OCI-LY3 (cell line): ENCODE measurements at regions not wholly inside any gene's neighbourhood (a gene's known extent, or its start where the extent isn't known, plus 50 kb on each side); places are given as distances from the start of the nearest gene placed in this dataset.

Source experiments
- H2AFZ ChIP-seq: fragments of 200-600, 300-600 bp; shearing (Covaris generic); 2 replicates; pipeline ENCODE4 v1.6.0; 2014; ENCODE audit warnings: antibody characterized with exemption, low read depth, low read length
- H3K27ac ChIP-seq: fragments of 200-600, 300-600 bp; sonication (generic); 2 replicates; pipeline ENCODE4 v1.5.1; 2014; ENCODE audit warnings: mild to moderate bottlenecking, low read length, moderate library complexity, mixed read lengths
- H3K27me3 ChIP-seq: fragments of 200-600, 300-600 bp; sonication (generic); 2 replicates; pipeline ENCODE4 v1.6.1; 2014; ENCODE audit warnings: low read depth, low read length, mixed read lengths
- H3K36me3 ChIP-seq: fragments of 200-600, 300-600 bp; sonication (generic); replicated peaks from 2 replicates; pipeline ENCODE3; 2014; ENCODE audit warnings: low read depth, low read length, mixed read lengths
- H3K4me1 ChIP-seq: fragments of 300-600, 200-600 bp; sonication (generic); 2 replicates; pipeline ENCODE4 v1.6.1; 2014; ENCODE audit warnings: low read length, mixed read lengths
- H3K4me2 ChIP-seq: fragments of 200-600, 300-600 bp; sonication (generic); 2 replicates; pipeline ENCODE4 v1.6.1; 2014; ENCODE audit warnings: low read length, mixed read lengths
- H3K4me3 ChIP-seq: fragments of 300-600, 200-600 bp; sonication (generic); 2 replicates; pipeline ENCODE4 v1.5.1; 2014; ENCODE audit warnings: antibody characterized with exemption, mild to moderate bottlenecking, low read length, moderate library complexity
- H3K79me2 ChIP-seq: fragments of 300-600, 200-600 bp; shearing (Covaris generic); 2 replicates; pipeline ENCODE4 v1.6.1; 2014; ENCODE audit warnings: mild to moderate bottlenecking, low read length, mixed read lengths
- H3K9ac ChIP-seq: fragments of 300-600, 200-600 bp; shearing (Covaris generic); 2 replicates; pipeline ENCODE4 v1.6.0; 2014; ENCODE audit warnings: mild to moderate bottlenecking, low read length, moderate library complexity
- H3K9me3 ChIP-seq: fragments of 200-600, 300-600 bp; shearing (Covaris generic); 2 replicates; pipeline ENCODE4 v1.6.1; 2014; ENCODE audit warnings: low read length, mixed read lengths; ENCODE audit not compliant: insufficient read depth
- H4K20me1 ChIP-seq: fragments of 200-600, 300-600 bp; sonication (generic); 2 replicates; pipeline ENCODE4 v1.6.1; 2016; ENCODE audit warnings: low read length, mixed read lengths; ENCODE audit not compliant: insufficient read depth
- EZH2phosphoT487 ChIP-seq: fragments of 200-600 bp; shearing (Covaris generic); IDR thresholded peaks from 2 replicates; pipeline ENCODE4 v1.6.1; 2018; ENCODE audit warnings: antibody characterized with exemption, mixed run types, low read depth
- TF ChIP-seq, protein P1 (sequence below): fragments of 200-600, 300-600 bp; sonication (generic); IDR thresholded peaks from 2 replicates; pipeline ENCODE4 v1.5.1; 2014; ENCODE audit warnings: antibody characterized with exemption, low read length, low read depth

DNA sequence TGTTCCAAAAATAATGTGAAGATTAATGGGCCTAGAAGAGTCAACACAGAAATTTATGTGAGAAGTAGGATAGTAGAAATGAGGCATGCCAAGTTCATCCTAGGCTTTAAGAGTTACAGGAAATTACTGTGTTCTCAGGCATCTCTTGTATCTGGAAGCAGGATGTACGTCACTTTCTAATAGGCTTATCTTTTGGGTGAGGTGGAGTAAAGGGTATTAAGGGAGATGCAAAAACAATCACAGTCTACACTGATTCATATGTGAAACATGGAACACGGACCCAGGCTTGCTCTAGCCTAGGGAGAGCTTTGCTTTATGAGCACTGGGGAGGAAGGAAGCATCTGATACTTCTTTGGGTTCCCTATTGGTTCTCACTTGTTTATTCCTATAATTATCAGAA is 84.5 kb upstream of the RGS4 start:
- no peak overlapping the region for H3K4me3 ChIP-seq
- H3K79me2 ChIP-seq, result no peaks in the 10 kb centered on the region
- no peaks in the 10 kb centered on the region for H3K9me3 ChIP-seq
- H3K27me3 ChIP-seq, result peaks cover 59% of the 10 kb centered on the region
- H3K27ac ChIP-seq, result no peak overlapping the region
- H3K4me1 ChIP-seq, result no peaks in the 10 kb centered on the region
- no peak overlapping the region for H3K4me2 ChIP-seq
- no peaks in the 10 kb centered on the region for H3K36me3 ChIP-seq
- H3K9ac ChIP-seq, result no peak overlapping the region
- H2AFZ ChIP-seq, result no peak overlapping the region
- TF ChIP-seq, protein P1, sequence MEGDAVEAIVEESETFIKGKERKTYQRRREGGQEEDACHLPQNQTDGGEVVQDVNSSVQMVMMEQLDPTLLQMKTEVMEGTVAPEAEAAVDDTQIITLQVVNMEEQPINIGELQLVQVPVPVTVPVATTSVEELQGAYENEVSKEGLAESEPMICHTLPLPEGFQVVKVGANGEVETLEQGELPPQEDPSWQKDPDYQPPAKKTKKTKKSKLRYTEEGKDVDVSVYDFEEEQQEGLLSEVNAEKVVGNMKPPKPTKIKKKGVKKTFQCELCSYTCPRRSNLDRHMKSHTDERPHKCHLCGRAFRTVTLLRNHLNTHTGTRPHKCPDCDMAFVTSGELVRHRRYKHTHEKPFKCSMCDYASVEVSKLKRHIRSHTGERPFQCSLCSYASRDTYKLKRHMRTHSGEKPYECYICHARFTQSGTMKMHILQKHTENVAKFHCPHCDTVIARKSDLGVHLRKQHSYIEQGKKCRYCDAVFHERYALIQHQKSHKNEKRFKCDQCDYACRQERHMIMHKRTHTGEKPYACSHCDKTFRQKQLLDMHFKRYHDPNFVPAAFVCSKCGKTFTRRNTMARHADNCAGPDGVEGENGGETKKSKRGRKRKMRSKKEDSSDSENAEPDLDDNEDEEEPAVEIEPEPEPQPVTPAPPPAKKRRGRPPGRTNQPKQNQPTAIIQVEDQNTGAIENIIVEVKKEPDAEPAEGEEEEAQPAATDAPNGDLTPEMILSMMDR, result no peak
- TF ChIP-seq EZH2phosphoT487, result no peak
- H4K20me1 ChIP-seq, result no peaks in the 10 kb centered on the region

DNA sequence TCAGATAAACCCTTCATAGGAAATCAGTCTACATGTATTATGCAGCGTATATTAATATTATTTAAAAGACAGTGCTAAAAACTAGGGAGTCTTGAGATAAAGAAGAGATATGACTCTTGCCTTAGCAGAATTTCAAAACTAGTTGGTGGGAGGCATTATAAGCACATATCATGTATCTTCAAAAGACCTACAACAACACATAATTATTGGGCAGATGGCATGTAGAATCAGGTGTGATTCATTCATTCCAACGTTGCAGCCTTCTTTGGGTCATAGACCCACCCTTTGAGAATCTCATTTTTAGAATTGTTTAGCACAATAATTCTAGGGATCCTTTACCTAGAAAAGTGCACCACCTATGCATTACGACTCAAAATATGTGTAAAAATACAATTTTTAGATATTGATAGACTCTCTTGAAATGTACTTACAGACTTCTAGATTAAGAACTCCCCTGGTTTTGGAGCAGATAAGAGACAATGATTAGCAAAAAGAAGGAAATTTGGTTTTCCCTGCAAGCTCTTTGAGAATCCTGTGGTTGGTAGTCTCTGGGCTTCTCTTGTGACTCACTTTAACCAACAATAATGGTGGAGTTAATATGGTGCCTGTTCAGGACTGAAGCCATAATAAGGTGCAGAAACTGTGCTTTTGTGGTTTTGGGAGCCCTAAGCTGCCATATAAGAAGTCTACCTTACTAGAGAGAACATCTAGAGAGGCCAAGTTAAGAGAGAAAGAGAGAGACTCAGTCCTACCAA is 85.3 kb upstream of the RGS4 start:
- Histone ChIP-seq H3K36me3 (no peaks in the 10 kb centered on the region), H3K27me3 (peaks cover 56% of the 10 kb centered on the region), H3K9ac (no peak overlapping the region), H3K79me2 (no peaks in the 10 kb centered on the region), H4K20me1 (no peaks in the 10 kb centered on the region), H3K9me3 (no peaks in the 10 kb centered on the region), H3K4me1 (no peaks in the 10 kb centered on the region), H3K4me2 (no peak overlapping the region), H2AFZ (no peak overlapping the region), H3K27ac (no peak overlapping the region), H3K4me3 (no peak overlapping the region)
- TF ChIP-seq, protein P1, result no peak
- TF ChIP-seq EZH2phosphoT487, result no peak

DNA sequence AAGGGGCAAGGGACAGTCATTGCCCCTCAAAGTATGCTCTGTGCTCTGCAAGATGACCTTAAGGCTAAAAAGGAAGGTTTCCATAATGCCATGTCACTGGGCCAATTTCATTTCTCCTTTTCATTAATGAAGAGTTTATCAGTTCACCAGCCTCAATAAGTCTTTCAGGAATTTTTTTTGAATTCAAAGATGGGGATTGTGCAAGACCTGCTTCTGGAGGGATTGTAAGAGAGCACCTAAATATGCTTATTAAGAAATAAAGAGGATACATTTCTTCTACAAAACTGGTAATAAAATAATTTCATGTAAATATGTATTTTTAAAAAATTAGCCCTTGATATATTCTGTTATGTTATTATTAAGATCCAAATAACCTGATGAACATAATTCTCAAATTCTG is 86.8 kb upstream of the RGS4 start:
- H3K9me3 ChIP-seq, result no peaks in the 10 kb centered on the region
- H3K9ac ChIP-seq, result no peak overlapping the region
- H3K36me3 ChIP-seq, result no peaks in the 10 kb centered on the region
- no peaks in the 10 kb centered on the region for H3K79me2 ChIP-seq
- no peaks in the 10 kb centered on the region for H4K20me1 ChIP-seq
- H3K4me2 ChIP-seq, result no peak overlapping the region
- no peak overlapping the region for H3K4me3 ChIP-seq
- TF ChIP-seq, protein P1, result no peak
- TF ChIP-seq EZH2phosphoT487, result no peak
- H3K27me3 ChIP-seq, result peaks cover 44% of the 10 kb centered on the region
- H3K4me1 ChIP-seq, result no peaks in the 10 kb centered on the region
- H3K27ac ChIP-seq, result no peak overlapping the region
- H2AFZ ChIP-seq, result no peak overlapping the region

DNA sequence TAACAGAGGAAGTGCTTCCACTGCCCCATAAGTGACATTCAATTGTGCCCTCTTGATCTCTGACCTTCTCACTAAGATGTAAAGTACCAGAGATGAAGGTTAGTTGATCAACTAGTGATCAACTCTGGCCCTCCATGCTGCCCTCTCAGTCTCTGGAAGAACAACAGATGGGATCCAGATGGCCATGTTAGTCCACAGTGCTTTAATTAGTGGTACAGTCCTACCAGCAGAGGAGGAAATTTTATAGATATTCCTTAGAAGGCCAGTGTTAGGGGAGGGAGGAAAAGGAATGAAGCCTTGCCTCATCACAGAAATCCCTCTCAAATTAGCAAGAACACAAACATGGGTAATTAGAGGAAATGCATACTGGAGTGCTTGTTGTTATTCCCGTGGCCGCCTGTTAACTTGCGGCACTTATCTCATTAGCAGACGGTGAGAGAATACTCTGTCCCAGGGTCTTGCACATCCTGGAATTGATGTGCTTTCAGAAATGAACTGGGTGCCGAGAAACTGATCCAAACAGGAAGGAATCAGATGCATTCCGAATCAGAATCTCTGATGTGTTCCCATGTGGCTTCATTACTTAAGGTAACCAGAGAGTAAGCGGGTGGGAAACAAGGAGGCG is 91.1 kb upstream of the RGS4 start:
- H3K36me3 ChIP-seq, result no peaks in the 10 kb centered on the region
- no peak overlapping the region for H3K4me2 ChIP-seq
- TF ChIP-seq, protein P1, result no peak
- no peak for TF ChIP-seq EZH2phosphoT487
- H3K9ac ChIP-seq, result no peak overlapping the region
- H3K4me3 ChIP-seq, result no peak overlapping the region
- no peaks in the 10 kb centered on the region for H4K20me1 ChIP-seq
- H2AFZ ChIP-seq, result no peak overlapping the region
- H3K79me2 ChIP-seq, result no peaks in the 10 kb centered on the region
- no peaks in the 10 kb centered on the region for H3K9me3 ChIP-seq
- H3K4me1 ChIP-seq, result no peaks in the 10 kb centered on the region
- peaks cover 26% of the 10 kb centered on the region; the same call in 1 of the 2 replicates for H3K27me3 ChIP-seq
- no peak overlapping the region for H3K27ac ChIP-seq
